Left renal pelvis (tissue), 4 donors: ENCODE measurements at regions not wholly inside any gene's neighbourhood (a gene's known extent, or its start where the extent isn't known, plus 50 kb on each side); places are given as distances from the start of the nearest gene placed in this dataset.

Experiments used
- DNase-seq, 4 donors: peaks; one replicate each; pipeline ENCODE4 v3.0.0-alpha.2; 2013; ENCODE audit warnings: low read depth in 4 of 4, low spot score in 3 of 4

- no peak for DNase-seq
Observed at GRCh38 chr2:5491523-5491922, 200.7 kb upstream of the SOX11 start.

GRCh38 chr2:5493256-5493655 lies 198.9 kb upstream of the SOX11 start:
- DNase-seq = no peak

GRCh38 chr2:5494212-5494611 lies 198.0 kb upstream of the SOX11 start:
- DNase-seq = no peak

GRCh38 chr2:5495586-5495985 lies 196.6 kb upstream of the SOX11 start:
- no peak for DNase-seq

- no peak for DNase-seq
Observed at GRCh38 chr2:5497874-5498273, 194.3 kb upstream of the SOX11 start.

- DNase-seq = no peak
Observed at GRCh38 chr2:5501807-5502206, 190.4 kb upstream of the SOX11 start.

- no peak for DNase-seq
Observed at GRCh38 chr2:5502385-5502784, 189.8 kb upstream of the SOX11 start.

- DNase-seq = no peak
Observed at GRCh38 chr2:5504756-5505155, 187.4 kb upstream of the SOX11 start.

- DNase-seq = no peak
Observed at GRCh38 chr2:5507367-5507766, 184.8 kb upstream of the SOX11 start.

- DNase-seq = no peak
Observed at GRCh38 chr2:5509362-5509761, 182.8 kb upstream of the SOX11 start.

- no peak for DNase-seq
Observed at GRCh38 chr2:5510082-5510481, 182.1 kb upstream of the SOX11 start.

- DNase-seq = no peak
Observed at GRCh38 chr2:5515693-5516092, 176.5 kb upstream of the SOX11 start.

- no peak for DNase-seq
Observed at GRCh38 chr2:5519286-5519685, 172.9 kb upstream of the SOX11 start.

GRCh38 chr2:5520463-5520972 lies 171.7 kb upstream of the SOX11 start:
- peak in 1 of 4 donors; percentile 53 for DNase-seq

- DNase-seq = no peak
Observed at GRCh38 chr2:5521461-5521860, 170.7 kb upstream of the SOX11 start.

- no peak for DNase-seq
Observed at GRCh38 chr2:5524551-5524950, 167.6 kb upstream of the SOX11 start.

GRCh38 chr2:5528706-5529105 lies 163.5 kb upstream of the SOX11 start:
- DNase-seq = no peak

GRCh38 chr2:5530011-5530696 lies 162.0 kb upstream of the SOX11 start:
- no peak for DNase-seq

- DNase-seq = no peak
Observed at GRCh38 chr2:5535301-5535700, 156.9 kb upstream of the SOX11 start.

GRCh38 chr2:5537180-5537688 lies 154.9 kb upstream of the SOX11 start:
- DNase-seq = no peak

- DNase-seq = no peak
Observed at GRCh38 chr2:5538313-5538712, 153.9 kb upstream of the SOX11 start.

GRCh38 chr2:5538772-5539171 lies 153.4 kb upstream of the SOX11 start:
- DNase-seq = no peak
